Head of caudate nucleus (tissue), 42 donors: ENCODE measurements at regions not wholly inside any gene's neighbourhood (a gene's known extent, or its start where the extent isn't known, plus 50 kb on each side); places are given as distances from the start of the nearest gene placed in this dataset.
A peak's percentile ranks its signal among the peaks of the same experiment; 100 is the strongest.

Experiments used
- DNase-seq, 42 donors: peaks; one replicate each; pipeline versions ENCODE4 v3.0.0 to v3.0.0-alpha.2; 2020 to 2021; ENCODE audit warnings: mixed read lengths in 7 of 42
- intact Hi-C: fragments of 100-400 bp; cut with DNase I; formaldehyde crosslinking; loops from one replicate; pipeline ENCODE4 v1.15.0; 2022

DNA sequence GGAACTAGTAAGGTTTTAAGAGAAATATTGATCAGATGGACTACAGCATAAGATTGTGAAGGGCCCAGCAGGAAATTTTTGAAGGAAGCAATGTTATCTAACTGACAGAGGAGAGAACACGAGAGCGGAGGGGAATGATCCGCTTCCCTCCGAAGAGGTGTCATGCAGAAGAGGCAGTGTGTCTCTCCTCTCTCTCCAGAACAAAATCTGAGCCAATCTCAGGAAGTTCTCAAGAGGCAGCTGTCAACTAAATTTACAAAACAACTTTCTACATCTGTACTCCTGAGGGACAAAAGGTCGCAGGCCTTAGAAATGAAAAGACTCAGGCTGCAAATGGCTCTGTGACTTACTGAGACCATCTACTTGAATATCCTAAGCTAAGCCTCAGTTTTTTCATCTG lies 224.6 kb upstream of the CDH5 start:
- no peak for DNase-seq
- intact Hi-C loops = no loop called here

DNA sequence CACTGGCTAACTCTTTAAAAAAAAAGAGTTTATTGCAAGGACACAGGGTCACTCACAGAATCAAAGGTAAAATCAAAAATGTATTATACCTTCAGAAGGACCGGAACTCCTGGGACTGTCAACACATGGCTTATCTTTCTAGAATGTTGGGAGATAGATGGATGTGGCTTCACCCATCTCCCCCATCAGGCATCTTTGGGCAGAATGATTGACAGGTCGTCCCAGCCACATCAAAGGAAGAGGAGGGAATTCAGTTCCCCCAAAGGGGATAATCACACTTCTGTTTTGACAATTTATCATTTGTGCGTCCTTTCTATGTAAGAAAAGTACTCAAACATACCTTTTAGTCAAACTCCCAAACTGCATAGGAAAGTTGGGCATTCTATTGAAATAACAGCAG lies 228.6 kb upstream of the CDH5 start:
- DNase-seq = no peak
- intact Hi-C loops = no loop called here

DNA sequence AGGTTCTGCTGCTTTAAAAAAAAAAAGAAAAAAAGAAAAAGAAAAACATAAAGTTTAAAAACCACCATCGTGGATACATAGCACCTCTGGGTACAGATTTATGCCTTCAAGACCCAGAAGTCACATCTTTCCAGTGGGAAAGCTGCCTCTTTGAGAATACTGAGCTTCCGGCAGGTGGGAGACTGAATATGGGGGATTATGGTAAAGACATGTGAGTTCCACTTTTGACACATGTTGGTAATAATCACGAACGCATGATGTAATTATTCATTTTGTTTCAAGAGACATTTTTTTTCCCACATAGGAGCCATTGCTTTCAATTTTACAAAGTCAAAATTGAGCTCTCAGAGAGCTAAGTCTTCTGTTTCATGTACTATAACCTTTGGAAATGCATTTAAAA lies 229.7 kb upstream of the CDH5 start:
- DNase-seq = no peak
- intact Hi-C loops = no loop called here

DNA sequence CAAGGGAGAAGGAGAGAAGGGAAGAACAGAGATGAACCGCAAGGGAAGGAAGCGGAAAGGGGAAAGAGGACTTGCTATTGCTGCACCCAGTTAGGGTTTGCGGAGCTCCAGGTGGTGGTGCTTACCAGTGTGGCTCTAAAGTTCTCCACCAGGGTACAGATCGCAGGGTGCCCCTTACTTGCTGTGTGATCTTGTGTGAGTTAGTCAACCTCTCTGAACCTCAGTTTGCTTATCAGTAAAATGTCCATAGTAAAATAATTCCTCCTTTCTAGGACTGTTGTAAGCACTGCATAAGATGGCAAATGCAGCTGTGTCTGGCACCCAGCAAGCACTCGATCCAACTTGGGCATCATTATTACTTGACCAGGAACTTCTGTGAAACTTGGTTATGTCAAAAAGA lies 230.7 kb upstream of the CDH5 start:
- intact Hi-C loops = no loop called here

DNA sequence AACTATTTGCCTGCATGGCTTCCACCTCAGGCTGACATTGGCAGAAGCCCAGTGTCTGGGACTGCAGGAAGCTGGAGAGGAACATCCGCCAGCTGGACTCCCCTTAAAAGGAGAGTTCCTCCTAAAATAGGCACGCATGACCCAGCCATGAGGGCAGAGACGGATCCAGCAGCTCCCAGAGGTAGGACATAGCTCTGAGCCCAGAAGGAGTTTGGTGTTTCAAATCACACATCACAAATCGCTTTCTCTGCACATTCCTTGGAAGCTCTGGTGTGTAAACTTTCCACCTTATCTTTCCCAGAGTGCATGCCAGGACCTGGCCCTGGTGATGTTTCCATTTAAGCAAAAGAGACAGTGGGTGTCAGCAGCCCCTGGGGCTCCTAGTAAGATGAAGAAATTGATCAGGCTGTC lies 231.1 kb upstream of the CDH5 start:
- no peak for DNase-seq
- intact Hi-C loops = no loop called here

More for the DNA sequence above, 230.7 kb upstream of the CDH5 start:
- no peak for DNase-seq

DNA sequence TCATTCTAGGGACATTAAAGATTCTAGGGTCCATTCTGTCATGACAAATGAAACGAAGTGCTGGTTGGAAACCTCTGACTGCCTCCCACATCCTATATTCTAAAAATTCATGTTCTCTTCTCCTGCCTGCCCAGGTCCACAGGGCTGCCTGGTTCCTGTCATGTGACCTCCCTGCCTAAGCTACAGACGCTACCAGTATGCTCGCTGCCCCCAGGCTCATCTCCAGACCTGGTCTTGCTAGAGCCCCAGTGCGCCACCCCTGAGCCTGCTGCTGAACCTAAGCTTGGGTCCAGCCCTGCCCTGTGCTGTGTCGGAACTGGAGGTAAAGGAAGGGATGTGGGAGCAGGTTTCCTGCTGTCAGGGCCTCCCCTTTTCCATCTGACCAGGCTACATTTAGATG lies 231.6 kb upstream of the CDH5 start:
- intact Hi-C loops = no loop called here
- no peak for DNase-seq

DNA sequence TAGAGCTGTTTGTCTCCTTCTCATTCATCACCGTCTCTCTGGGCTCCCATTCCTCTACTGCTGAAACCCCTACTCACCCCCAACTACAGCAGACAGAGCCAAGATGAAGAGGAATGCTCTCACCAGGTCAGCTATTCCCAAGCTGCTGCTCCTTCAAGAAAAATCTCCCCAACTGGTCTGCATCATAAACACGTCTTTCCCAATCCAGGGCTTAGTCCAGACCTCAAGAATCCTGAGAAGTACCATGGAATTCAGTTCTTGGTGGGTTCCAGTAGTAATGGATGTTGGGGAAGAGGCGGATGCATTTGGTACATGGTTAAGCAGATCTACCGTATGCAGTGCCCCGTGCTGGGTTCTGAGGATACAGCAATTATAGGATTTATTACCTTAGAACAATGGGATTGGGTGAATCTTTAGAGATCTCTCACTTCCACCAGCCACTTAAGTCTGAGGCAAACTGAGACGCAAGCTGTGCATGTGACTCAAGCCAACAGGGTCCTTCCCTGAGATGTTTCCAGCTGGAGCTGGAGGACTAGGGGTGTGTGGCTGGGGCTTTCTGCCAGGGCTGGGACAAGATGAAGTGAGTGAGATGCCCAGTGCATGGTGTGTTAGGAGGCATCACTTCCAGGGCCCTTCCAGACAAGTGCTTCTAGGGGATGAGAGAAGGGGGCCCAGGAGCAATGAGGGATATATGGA lies 232.7 kb upstream of the CDH5 start:
- no peak for DNase-seq
- intact Hi-C loops = no loop called here

DNA sequence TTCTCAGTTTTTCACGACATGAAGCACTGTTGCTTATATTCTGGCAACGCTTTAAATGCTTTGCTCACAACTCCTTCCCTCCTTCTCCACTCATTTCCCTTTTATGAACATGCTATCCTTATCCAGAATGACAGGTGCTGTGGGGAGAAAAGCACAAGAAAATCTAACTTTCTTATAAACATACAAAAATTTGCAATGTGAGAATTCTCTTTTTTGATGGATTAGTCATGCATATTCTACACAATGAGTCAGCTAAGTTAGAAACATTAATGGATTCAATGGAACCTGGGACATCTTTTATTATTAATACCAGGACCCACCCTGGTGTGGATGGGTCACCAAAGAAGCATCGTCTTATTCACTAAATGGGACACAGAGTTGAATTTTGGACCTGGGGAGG lies 234.6 kb upstream of the CDH5 start:
- intact Hi-C loops = no loop called here
- no peak for DNase-seq

DNA sequence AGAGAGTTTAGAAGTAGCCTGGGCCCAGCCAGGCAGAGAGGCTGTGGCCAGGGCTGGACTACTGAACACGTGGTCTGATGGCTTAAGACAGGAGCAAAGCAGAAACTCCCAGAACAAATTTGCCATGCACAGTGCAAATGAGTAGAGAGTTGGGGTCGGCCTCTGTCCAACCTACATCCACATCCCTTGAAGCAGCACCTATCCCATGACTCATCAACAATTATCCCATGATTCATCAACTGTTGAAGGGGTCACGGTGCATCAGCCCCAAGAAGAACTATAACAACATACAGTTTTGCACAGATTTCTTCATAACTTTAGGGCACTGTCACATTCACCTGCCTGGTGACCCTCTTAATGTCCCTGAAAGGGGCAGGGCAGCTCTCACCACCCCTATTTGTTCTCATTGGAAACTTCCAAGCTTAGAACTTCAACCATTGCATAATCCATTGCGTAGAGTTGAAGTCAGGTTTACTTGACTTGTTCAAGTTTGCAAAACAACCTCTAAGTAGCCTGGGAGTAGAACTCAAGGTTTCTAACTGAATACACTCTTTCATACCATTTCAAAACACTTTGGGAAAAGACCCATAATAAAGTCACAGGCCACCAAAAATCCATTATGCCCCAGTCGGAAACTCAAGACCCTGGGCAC lies 235.2 kb upstream of the CDH5 start:
- intact Hi-C loops = no loop called here
- DNase-seq = no peak

DNA sequence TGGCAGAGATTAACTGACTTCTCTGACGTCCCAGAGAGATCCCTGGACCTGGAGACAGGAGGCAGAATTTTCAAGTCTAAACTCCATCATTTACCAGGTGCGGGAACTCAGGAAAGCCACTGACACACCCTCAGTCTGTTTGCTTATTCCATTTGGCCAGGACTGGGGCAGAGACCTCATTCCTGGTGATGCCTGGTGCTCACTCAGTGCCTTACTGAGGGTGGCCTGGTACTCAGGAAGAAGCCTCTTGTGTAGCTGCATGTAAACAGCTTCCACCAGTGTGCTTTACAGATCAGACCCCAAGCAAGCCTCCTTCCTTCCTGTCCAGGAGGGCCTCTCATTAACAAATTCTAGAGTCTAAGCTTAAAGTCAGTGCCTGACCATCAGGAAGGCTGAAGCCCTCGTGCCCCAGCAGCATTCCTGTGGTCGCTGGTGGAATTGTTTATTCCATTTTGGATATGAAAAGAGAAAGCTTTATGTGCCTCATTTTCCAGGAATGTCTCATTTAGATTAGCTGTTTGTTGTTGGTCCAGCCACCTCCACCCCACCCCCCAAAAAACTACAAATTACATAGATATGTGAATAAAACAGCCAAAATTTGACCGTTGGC lies 236.1 kb upstream of the CDH5 start:
- intact Hi-C loops = no loop called here
- no peak for DNase-seq

DNA sequence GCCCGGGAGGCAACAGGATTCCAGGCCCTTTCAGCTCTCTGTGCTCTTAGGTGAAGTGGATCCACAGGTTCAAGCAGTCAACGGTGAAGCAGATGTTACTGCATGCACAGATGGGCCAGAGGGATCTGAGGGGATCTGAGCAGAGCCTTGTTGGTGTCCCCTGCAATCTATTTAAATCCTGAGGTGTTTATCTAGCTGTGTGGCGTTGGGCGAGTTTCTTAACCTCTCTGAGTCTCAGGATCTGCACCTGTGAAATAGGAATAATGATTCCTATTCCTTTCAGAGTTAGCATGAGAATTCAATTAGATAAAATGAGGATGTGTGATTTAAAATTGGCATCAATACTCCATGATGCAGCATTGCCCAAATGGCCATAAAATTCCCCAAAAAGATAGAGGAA lies 237.3 kb upstream of the CDH5 start:
- intact Hi-C loops = no loop called here
- no peak for DNase-seq

DNA sequence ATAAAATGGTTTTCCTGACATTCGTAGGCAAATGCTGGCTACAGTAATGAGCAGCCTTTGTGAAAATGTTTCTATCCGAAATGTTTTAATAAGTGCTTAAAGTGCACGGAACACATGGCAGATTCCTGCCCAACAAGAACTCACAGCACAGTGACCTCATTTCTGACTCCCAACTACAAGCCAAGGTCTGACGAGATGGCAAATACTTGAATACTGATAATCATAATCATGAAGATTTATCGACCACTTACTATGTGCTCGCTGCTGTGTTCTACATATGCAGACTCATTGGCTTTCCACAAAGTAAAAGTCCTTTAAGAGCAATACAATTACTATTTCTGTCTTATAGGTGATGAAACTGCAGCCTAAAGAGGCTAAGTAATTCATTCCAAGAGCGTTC lies 238.1 kb upstream of the CDH5 start:
- DNase-seq = no peak
- intact Hi-C loops = no loop called here

DNA sequence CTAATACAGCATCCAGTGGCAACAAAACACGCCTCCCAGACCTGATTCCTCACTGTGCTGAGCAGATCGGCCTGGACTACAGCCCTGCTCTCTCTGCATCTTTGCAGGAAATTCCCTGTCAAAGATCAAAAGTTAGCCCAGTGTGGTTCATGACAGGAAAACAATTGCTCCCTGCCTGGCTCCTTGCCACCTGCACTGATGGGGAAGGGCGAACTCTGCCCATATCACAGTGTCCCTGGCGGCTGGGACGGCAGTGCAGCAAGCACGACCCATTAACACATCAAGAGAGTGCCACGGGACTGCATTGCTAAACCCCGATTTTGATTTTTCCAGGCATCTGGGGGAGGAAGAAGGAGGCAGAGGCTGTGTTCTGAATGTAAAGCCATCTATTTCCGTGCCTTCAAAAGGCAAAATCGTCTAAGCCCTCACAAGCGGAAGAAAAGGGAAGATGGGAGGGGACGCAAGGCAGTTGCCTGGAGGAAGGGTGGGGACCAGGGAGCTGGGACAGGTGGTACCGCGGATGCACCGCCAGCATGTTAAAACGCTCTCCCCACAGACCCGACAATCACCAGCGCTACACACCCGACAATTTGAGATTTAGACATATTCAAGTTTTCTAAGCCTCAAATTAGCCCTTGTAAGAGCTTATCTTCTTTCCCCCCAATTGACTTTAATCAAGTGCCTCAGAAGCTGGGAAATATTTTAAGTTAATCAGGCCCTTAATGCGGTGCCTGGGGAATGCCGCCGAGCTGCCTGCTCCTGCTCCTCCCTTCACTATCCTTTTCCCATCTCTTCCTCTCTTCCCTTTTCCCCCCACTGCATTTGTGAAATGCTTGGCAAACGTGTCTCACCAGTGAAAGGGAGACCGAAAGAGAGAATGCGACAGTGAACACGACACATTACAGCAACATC lies 238.8 kb upstream of the CDH5 start:
- intact Hi-C loops = no loop called here
- DNase-seq = peak in 18 of 42 donors; percentile 12 to 65 (median 26)

DNA sequence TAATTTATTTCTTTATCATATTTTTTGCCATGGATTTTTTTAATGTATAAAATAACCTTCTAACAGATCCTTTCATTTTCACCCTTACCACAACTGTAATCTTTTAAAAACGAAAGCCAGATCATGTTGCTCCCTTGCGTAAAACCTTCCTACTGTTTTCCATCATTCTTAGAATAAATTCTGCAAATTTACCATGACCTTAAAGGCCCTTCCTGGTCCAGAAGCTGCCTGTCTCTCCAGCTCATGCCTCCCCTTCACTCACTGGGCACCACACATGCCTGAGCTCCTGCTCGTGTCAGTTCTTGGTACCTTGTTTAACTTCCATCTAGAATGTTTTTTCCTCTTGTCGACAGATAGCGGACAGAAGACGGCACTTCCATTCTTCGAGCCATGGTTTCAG lies 245.0 kb upstream of the CDH5 start:
- intact Hi-C loops = no loop called here
- DNase-seq = no peak

DNA sequence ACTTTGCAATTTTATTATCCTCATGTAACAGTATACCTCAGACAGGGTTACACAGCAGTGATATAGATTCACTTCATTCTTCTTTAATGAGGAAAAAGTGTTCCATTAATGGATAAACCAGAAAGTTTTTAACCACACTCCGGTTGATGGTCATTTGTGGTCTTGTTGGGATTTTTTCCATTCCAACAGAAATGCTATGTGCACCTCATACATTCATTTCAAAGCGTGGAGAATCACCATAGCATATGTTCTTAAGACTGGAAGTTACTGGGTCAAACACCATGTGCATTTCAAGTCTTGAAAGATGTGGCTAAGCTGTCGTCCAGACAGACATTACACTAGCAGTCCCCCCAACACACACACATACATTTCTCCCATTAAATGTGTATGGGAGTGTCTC lies 245.8 kb upstream of the CDH5 start:
- intact Hi-C loops = no loop called here
- no peak for DNase-seq

DNA sequence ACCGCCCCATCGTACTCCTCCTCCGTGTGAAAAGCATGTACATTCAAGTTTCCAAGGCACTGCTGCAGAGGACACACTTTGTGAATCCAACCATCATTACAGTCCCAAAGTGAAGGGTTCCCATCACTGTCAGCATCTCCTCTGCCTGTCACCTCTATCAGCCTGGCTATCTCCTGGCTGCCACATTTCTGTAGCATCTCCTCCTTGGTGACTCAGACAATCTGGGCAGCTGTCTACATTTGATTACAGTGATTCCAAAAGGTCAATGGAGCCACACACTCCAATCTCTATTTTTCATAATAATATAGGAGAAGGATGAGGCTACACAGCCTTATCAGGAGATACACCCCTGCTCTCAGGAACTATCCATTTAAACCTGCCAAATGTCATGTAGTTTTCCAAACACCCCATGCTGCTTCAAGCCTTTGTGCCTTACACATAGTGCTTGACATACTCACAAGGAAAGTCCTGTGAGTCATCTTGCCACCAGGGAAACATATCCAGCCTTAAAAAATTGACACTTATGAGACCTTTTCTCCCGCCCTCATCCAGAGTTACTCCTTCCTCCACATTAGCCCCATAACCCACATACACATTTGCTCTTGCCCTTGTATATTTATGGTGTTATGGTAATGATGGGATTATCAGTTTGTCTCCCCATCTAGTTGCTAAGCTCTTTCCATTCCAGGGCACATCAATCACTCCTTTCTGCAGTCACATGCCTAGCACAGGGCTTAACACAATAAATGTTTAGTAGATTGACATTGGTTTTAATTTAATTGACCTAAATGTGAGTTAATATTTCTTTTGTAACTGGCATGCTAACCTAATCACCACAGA lies 250.1 kb upstream of the CDH5 start:
- intact Hi-C loops = no loop called here
- DNase-seq = no peak

DNA sequence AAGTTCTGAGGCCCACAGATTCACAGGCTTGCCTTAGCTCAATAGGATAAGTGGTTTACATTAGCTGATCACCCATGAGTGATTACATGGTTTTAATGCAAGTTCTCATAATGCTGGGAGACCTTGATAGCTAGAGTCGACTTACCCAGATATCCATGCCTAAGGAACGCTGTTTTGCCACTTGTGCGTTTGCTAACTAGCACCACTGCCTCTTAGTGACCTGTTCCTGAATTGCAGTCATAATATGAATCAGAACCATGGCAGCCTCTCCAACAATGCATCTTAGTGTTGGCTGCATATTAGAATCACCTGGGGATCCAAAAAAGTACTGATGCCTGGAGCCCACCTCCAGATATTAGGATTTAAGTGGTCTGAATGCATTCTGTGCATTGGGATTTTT lies 251.1 kb upstream of the CDH5 start:
- intact Hi-C loops = no loop called here
- no peak for DNase-seq

DNA sequence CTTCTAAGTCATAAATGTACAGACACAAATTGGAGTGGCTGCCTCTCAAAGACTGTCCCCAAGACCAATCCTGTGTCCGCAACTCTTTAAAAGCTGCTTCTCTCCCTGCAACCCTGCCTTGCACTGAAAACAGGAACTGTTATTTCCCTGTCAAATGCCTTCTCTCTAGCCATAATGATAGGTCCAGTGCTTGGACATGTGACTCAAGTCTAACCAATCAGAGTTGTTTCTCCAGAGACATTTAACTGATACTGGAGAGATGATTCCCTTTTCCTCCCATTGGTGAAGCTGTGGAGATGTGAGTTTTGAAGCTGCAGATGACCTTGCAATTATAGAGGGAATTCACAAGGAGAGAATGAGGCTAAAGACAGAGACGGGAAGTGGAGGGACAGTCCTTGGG lies 253.3 kb upstream of the CDH5 start:
- intact Hi-C loops = no loop called here
- no peak for DNase-seq

DNA sequence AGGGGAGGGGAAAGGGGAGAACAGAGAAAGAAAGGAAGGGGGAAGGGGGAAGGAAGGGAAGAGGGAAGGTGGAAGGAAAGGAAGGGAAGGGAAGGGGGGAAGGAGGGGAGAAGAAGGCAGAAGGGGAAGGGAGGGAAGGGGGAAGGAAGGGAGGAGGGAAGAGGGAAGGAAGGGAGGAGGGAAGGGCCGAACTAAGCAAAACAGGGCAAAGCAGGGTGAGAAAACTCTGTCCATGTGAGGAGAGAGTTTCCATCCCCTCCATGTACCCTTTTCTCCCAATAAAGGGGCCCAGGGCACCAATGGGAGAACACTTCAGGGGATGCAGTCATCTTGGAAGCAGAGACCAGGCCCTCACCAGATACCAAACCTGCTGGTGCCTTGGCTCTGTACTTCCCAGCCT lies 256.8 kb upstream of the CDH5 start:
- no peak for DNase-seq
- intact Hi-C loops = no loop called here
